ENCODE measurements at regions not wholly inside any gene's neighbourhood (a gene's known extent, or its start where the extent isn't known, plus 50 kb on each side); places are given as distances from the start of the nearest gene placed in this dataset.

- Histone ChIP-seq H3K27me3 (replicated peaks; ENCODE audit: control insufficient read depth, insufficient read depth, low read length) (no peaks in the 10 kb centered on the region; the same call in 1 of the 2 replicates), H3K36me3 (ENCODE audit: control insufficient read depth, insufficient read depth, low read length) (no peaks in the 10 kb centered on the region), H3K4me3 (replicated peaks; ENCODE audit: low read depth, low read length) (no peak overlapping the region)
- no peak for DNase-seq (ENCODE audit: extremely low read depth, insufficient read length)
- TF ChIP-seq, protein P1, sequence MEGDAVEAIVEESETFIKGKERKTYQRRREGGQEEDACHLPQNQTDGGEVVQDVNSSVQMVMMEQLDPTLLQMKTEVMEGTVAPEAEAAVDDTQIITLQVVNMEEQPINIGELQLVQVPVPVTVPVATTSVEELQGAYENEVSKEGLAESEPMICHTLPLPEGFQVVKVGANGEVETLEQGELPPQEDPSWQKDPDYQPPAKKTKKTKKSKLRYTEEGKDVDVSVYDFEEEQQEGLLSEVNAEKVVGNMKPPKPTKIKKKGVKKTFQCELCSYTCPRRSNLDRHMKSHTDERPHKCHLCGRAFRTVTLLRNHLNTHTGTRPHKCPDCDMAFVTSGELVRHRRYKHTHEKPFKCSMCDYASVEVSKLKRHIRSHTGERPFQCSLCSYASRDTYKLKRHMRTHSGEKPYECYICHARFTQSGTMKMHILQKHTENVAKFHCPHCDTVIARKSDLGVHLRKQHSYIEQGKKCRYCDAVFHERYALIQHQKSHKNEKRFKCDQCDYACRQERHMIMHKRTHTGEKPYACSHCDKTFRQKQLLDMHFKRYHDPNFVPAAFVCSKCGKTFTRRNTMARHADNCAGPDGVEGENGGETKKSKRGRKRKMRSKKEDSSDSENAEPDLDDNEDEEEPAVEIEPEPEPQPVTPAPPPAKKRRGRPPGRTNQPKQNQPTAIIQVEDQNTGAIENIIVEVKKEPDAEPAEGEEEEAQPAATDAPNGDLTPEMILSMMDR (IDR thresholded peaks at IDR 0.05; ENCODE audit: insufficient read depth, low read length, poor library complexity, severe bottlenecking) = no peak
These were observed 89.8 kb upstream of the SMIM21 start for GRCh38 chr18:75517286-75517685.

- DNase-seq (ENCODE audit: extremely low read depth, insufficient read length) = no peak
- Histone ChIP-seq H3K4me3 (replicated peaks; ENCODE audit: low read depth, low read length) (no peak overlapping the region), H3K27me3 (replicated peaks; ENCODE audit: control insufficient read depth, insufficient read depth, low read length) (no peaks in the 10 kb centered on the region; the same call in 1 of the 2 replicates), H3K36me3 (ENCODE audit: control insufficient read depth, insufficient read depth, low read length) (no peaks in the 10 kb centered on the region)
- TF ChIP-seq, protein P1 (IDR thresholded peaks at IDR 0.05; ENCODE audit: insufficient read depth, low read length, poor library complexity, severe bottlenecking) = no peak
These were observed 80.1 kb upstream of the SMIM21 start for GRCh38 chr18:75507636-75508035.

DNA sequence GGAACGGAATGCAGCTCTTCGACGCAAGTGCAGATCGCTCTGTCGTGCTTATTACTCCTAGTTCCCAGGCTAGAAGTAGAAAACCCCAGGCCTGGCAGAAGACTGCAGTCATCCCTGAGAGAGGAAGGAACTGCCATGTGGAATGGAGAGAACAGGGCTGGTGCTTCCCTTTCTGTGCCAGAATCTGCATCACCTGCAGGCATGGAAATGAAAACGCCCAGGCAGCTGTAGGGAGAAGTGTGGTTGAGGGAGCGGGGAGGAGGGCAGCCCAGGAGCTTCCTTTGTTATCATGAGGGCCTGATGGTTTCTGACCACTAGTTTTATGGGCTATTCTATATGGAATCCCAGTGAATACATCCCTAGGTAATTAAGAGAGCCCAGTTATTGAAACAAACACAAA is 79.4 kb upstream of the SMIM21 start:
- TF ChIP-seq, protein P1 (IDR thresholded peaks at IDR 0.05; ENCODE audit: insufficient read depth, low read length, poor library complexity, severe bottlenecking) = no peak

GRCh38 chr18:75504469-75504868 is 77.0 kb upstream of the SMIM21 start:
- Histone ChIP-seq H3K27me3 (replicated peaks; ENCODE audit: control insufficient read depth, insufficient read depth, low read length) (no peaks in the 10 kb centered on the region; the same call in 1 of the 2 replicates), H3K4me3 (replicated peaks; ENCODE audit: low read depth, low read length) (no peak overlapping the region), H3K36me3 (ENCODE audit: control insufficient read depth, insufficient read depth, low read length) (no peaks in the 10 kb centered on the region)
- TF ChIP-seq, protein P1 (IDR thresholded peaks at IDR 0.05; ENCODE audit: insufficient read depth, low read length, poor library complexity, severe bottlenecking) = no peak
- DNase-seq (ENCODE audit: extremely low read depth, insufficient read length) = no peak

More for the DNA sequence above, 79.4 kb upstream of the SMIM21 start:
- Histone ChIP-seq H3K36me3 (ENCODE audit: control insufficient read depth, insufficient read depth, low read length) (no peaks in the 10 kb centered on the region), H3K4me3 (replicated peaks; ENCODE audit: low read depth, low read length) (no peak overlapping the region), H3K27me3 (replicated peaks; ENCODE audit: control insufficient read depth, insufficient read depth, low read length) (no peaks in the 10 kb centered on the region; the same call in 1 of the 2 replicates)
- DNase-seq (ENCODE audit: extremely low read depth, insufficient read length) = no peak

- no peaks in the 10 kb centered on the region for H3K36me3 ChIP-seq (ENCODE audit: control insufficient read depth, insufficient read depth, low read length)
- H3K27me3 ChIP-seq (replicated peaks; ENCODE audit: control insufficient read depth, insufficient read depth, low read length) = no peaks in the 10 kb centered on the region; the same call in 1 of the 2 replicates
- DNase-seq (ENCODE audit: extremely low read depth, insufficient read length) = no peak
- no peak overlapping the region for H3K4me3 ChIP-seq (replicated peaks; ENCODE audit: low read depth, low read length)
- TF ChIP-seq, protein P1 (IDR thresholded peaks at IDR 0.05; ENCODE audit: insufficient read depth, low read length, poor library complexity, severe bottlenecking) = no peak
These were observed 76.1 kb upstream of the SMIM21 start for GRCh38 chr18:75503615-75504014.

- TF ChIP-seq, protein P1 (IDR thresholded peaks at IDR 0.05; ENCODE audit: insufficient read depth, low read length, poor library complexity, severe bottlenecking) = no peak
- no peak for DNase-seq (ENCODE audit: extremely low read depth, insufficient read length)
- H3K36me3 ChIP-seq (ENCODE audit: control insufficient read depth, insufficient read depth, low read length) = no peaks in the 10 kb centered on the region
- H3K4me3 ChIP-seq (replicated peaks; ENCODE audit: low read depth, low read length) = no peak overlapping the region
- no peaks in the 10 kb centered on the region; the same call in 1 of the 2 replicates for H3K27me3 ChIP-seq (replicated peaks; ENCODE audit: control insufficient read depth, insufficient read depth, low read length)
These were observed 74.8 kb upstream of the SMIM21 start for GRCh38 chr18:75502286-75502685.
